ENCODE measurements at regions not wholly inside any gene's neighbourhood (a gene's known extent, or its start where the extent isn't known, plus 50 kb on each side); places are given as distances from the start of the nearest gene placed in this dataset.

DNA sequence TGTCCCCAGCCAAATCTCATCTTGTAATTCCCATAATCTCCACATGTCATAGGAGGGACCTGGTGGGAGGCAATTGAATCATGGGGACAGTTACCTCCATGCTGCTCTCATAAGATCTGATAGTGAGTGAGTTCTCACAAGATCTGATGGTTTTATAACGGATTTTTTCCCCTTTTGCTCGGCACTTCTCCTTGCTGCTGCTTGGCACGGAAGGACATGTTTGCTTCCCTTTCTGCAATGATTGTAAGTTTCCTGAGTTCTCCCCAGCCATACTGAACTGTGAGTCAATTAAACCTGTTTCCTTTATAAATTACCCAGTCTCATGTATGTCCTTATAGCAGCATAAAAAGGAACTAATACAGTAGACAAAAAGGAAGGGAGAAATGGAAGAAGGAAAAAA is 76.7 kb upstream of the CCNG1 start:
- Mint-ChIP-seq H3K27ac (no peak overlapping the region), H3K4me1 (ENCODE audit: unreplicated experiment) (peaks cover 16% of the 10 kb centered on the region), H3K4me3 (no peak overlapping the region), H3K9me3 (no peaks in the 10 kb centered on the region), H3K27me3 (no peaks in the 10 kb centered on the region), H3K36me3 (peaks cover 4% of the 10 kb centered on the region)
- TF ChIP-seq, protein P1, sequence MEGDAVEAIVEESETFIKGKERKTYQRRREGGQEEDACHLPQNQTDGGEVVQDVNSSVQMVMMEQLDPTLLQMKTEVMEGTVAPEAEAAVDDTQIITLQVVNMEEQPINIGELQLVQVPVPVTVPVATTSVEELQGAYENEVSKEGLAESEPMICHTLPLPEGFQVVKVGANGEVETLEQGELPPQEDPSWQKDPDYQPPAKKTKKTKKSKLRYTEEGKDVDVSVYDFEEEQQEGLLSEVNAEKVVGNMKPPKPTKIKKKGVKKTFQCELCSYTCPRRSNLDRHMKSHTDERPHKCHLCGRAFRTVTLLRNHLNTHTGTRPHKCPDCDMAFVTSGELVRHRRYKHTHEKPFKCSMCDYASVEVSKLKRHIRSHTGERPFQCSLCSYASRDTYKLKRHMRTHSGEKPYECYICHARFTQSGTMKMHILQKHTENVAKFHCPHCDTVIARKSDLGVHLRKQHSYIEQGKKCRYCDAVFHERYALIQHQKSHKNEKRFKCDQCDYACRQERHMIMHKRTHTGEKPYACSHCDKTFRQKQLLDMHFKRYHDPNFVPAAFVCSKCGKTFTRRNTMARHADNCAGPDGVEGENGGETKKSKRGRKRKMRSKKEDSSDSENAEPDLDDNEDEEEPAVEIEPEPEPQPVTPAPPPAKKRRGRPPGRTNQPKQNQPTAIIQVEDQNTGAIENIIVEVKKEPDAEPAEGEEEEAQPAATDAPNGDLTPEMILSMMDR (conservative IDR thresholded peaks at IDR 0.05), result no peak
- DNase-seq (ENCODE audit: extremely low spot score, unreplicated experiment), result no peak

DNA sequence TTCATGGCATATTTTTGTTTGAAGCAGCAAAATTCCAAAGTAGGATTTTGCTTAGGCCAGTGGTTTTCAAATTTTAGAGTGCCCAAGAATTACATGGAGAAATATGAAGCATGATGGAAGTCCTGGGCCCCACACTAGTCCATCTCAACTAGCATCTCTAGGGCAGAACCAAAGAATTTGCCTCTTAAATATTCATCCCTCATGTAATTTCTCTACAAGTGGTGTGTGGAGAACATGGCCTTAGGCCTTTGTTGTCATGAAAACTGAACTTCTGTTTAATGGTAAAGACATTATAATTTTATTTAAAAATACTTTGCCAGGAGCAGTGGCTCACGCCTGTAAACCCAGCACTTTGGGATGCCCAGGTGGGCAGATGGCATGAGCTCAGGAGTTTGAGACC is 75.9 kb upstream of the CCNG1 start:
- no peaks in the 10 kb centered on the region for H3K27me3 Mint-ChIP-seq
- TF ChIP-seq, protein P1 (conservative IDR thresholded peaks at IDR 0.05), result no peak

DNA sequence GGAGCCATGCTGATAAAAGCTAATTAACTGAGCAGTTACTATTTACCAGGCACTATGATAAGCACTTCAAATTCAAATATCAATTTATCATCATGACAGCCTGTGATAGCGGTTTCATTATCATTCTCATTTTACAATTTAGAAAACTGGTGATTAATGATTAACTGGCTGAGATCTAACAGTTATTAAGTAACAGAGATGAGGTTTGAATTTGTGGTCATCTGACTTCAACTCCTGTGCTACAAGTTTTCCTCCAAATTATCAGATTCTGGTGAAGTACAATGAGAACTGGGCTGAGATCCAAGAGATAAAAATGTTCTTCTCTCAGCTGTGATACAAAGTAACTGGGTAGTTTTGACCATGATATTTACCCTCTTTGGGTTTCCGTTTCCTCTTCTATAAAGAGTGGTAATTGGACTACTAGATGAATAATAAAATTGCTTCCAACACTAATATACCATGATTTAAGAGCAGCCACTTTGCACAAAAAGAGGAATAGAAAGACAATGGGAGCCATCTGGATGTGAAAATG is 74.5 kb upstream of the CCNG1 start:
- DNase-seq (ENCODE audit: extremely low spot score, unreplicated experiment), result no peak
- Mint-ChIP-seq H3K4me1 (ENCODE audit: unreplicated experiment) (peaks cover 16% of the 10 kb centered on the region), H3K4me3 (no peak overlapping the region), H3K36me3 (peaks cover 8% of the 10 kb centered on the region), H3K27me3 (no peaks in the 10 kb centered on the region), H3K27ac (no peak overlapping the region), H3K9me3 (no peaks in the 10 kb centered on the region)
- TF ChIP-seq, protein P1 (conservative IDR thresholded peaks at IDR 0.05), result no peak

More for the DNA sequence above, 75.9 kb upstream of the CCNG1 start:
- no peak for DNase-seq (ENCODE audit: extremely low spot score, unreplicated experiment)
- H3K9me3 Mint-ChIP-seq, result no peaks in the 10 kb centered on the region
- peaks cover 16% of the 10 kb centered on the region for H3K4me1 Mint-ChIP-seq (ENCODE audit: unreplicated experiment)
- H3K27ac Mint-ChIP-seq, result no peak overlapping the region
- no peak overlapping the region for H3K4me3 Mint-ChIP-seq
- H3K36me3 Mint-ChIP-seq, result peaks cover 4% of the 10 kb centered on the region

DNA sequence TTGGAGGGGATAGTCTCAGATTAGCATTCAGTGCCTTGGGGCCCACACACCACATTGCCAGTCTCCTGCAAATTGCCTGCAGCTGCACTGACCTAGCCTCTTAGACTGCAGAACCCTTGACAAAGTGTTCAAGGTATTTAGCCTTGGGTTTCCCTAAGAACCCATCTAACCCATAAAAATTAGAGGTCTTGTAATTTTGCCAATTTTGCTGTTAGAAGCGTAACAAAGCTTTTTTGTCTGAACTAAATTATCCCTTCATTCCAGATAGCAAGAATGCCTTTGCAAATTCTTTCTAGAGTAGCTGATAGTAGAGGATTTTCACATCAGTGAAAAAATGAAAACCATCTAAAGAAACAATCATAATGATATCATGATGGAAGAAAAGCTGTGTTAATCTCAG is 74.0 kb upstream of the CCNG1 start:
- DNase-seq (ENCODE audit: extremely low spot score, unreplicated experiment), result no peak
- H3K4me1 Mint-ChIP-seq (ENCODE audit: unreplicated experiment), result peaks cover 16% of the 10 kb centered on the region
- no peaks in the 10 kb centered on the region for H3K27me3 Mint-ChIP-seq
- peaks cover 8% of the 10 kb centered on the region for H3K36me3 Mint-ChIP-seq
- TF ChIP-seq, protein P1 (conservative IDR thresholded peaks at IDR 0.05), result no peak
- H3K4me3 Mint-ChIP-seq, result no peak overlapping the region
- H3K27ac Mint-ChIP-seq, result no peak overlapping the region
- no peaks in the 10 kb centered on the region for H3K9me3 Mint-ChIP-seq

DNA sequence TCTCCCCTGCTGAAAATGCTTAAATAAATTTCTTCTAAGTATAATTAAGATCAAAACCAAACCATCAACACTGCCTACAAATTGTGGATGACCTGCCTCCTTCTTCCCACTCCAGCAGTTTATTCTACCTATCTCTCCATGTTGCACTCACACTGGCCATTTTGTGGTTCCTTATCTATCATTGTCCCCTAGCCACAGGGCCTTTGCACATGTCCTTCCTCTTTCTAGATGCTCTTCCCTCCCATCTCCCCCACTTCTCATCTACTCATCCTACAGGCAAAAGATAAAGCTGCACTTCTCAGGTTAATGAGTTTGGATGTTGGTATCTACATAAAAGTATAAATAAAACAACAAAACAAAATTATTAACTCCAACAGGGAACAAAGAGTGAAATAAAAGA is 70.6 kb upstream of the CCNG1 start:
- H3K27ac Mint-ChIP-seq, result no peak overlapping the region
- DNase-seq (ENCODE audit: extremely low spot score, unreplicated experiment), result no peak
- H3K9me3 Mint-ChIP-seq, result no peaks in the 10 kb centered on the region
- TF ChIP-seq, protein P1 (conservative IDR thresholded peaks at IDR 0.05), result no peak
- peaks cover 16% of the 10 kb centered on the region for H3K4me1 Mint-ChIP-seq (ENCODE audit: unreplicated experiment)
- H3K4me3 Mint-ChIP-seq, result no peak overlapping the region
- H3K36me3 Mint-ChIP-seq, result peaks cover 8% of the 10 kb centered on the region
- no peaks in the 10 kb centered on the region for H3K27me3 Mint-ChIP-seq

Measured in type B pancreatic cell (in vitro differentiated cells).